Stimulated activated CD8-positive, alpha-beta memory T cell treated with anti-CD3 and anti-CD28 coated beads, Interleukin-4, amount 100 ng/mL, for 1 hour (primary cell): ENCODE measurements at regions not wholly inside any gene's neighbourhood (a gene's known extent, or its start where the extent isn't known, plus 50 kb on each side); places are given as distances from the start of the nearest gene placed in this dataset.

Experiments
- DNase-seq, 2 donors: peaks; one replicate each; pipeline ENCODE4 v3.0.0-alpha.2; 2020; ENCODE audit warnings: low read depth in 2 of 2, low spot score in 1 of 2

DNA sequence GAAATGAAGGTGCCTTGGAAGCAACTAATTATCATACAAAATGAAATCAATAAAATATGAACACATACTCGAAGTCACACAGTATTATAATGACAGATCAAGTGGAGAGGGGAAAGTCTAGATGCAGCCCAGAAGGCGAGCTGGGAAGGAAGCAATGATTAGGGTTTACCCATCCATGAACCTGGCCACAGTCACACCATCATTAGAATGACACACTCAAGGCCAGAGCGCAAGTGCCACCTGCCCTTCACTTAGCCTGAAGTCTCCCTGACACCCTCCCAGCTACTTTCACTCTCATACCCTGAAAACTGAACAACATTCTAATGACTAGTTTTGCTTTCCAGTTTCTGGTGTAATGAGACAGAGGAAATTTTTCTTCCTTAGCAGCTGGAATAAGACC, 302.8 kb upstream of the JARID2 start:
- DNase-seq, result no peak

DNA sequence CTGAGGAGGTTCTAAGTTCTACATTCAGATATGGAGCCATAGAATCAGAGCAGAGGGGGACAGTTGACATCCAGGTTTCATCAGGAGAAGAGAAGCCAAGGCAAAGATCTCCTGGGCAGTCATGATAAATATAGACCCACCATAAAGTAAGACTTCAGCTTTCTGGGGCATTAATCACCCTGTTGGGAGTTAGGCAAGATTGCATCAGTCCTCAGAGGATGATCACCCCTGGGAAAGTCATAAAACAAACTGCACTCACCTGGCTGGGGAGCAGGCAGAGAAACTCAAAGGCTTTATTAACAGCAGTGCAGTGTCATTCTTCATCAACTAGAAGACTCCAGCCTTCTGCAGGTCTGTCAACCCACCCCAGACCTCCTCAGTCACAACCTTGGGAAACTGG, 301.3 kb upstream of the JARID2 start:
- no peak for DNase-seq

DNA sequence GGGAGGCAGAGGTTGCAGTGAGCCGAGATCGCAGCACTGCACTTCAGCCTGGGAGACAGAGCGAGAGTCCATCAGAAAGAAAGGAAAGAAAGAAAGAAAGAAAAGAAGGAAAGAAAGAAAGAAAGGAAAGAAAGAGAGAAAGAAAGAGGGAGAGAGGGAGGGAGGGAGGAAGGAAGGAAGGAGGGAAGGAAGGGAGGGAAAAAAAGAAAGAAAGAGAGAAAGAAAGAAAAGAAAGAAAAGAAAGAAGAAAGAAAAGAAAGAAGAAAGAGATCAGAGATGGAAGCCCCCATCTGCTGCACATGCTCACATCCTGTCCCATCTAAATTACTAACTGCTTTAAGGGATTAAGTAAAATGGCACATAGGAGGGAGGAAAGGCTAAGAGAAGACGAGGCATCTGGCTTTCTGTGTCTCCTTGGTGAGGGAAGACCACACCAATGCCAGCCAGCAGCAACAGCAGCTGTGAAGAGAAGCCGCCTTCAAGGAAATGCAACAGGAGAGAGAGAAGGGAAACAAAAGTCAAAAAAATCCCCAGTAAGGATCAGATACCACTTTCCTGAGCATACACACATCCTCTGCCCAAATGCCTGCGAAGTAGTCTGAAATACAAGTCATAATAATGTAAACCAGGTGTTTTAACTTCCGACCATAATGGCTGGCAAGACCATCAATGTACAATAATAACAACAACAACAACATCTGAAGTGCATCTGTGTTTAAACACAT, 300.2 kb upstream of the JARID2 start:
- DNase-seq, result no peak

DNA sequence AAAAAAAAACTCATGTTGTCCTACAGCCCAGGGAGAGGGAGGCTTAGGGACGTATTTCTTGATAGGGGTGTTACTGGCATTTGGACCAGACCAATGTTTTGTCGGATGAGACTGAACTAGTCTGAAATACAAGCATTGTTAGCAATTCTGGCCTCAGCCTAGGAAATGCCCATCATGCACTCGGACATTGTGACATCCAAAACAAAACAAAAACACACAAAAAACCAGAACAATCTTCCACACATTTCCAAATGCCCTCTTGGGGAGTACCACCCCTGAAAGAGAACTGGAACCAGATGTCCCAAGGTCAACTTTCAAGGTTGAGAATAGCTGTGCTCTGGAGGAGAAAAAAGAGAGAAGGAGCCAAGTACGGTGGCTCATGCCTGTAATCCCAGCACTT, 299.1 kb upstream of the JARID2 start:
- DNase-seq, result no peak

DNA sequence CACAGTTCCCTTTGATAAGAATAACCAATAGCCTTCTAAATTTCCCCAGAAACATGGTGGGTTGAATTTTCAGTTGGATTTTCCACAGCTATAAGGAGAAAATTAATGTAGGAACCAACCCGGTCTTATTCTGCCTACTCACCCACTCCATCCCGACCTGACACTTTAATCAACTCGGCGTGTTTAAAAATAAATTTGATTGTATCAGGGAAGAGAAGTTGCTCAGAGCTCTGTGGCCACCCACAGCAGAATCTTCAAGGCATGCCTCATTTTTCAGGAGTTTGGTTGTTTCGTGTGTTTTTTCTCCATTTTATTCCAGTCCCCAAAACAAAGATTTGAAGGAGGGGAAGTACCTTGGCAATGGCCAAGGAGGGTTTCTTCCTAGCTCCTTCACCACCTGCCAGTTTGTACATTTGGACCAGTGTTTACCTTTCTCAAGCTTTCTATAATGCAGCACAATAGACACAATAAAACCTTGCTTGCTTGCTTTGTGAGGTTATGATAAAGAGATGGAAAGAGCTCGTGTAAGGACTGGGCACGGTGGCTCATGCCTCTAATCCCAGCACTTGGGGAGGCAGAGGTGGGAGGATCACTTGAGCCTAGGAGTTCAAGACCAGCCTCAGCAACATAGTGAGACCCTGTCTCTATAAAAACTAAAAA, 297.2 kb upstream of the JARID2 start:
- DNase-seq, result no peak

DNA sequence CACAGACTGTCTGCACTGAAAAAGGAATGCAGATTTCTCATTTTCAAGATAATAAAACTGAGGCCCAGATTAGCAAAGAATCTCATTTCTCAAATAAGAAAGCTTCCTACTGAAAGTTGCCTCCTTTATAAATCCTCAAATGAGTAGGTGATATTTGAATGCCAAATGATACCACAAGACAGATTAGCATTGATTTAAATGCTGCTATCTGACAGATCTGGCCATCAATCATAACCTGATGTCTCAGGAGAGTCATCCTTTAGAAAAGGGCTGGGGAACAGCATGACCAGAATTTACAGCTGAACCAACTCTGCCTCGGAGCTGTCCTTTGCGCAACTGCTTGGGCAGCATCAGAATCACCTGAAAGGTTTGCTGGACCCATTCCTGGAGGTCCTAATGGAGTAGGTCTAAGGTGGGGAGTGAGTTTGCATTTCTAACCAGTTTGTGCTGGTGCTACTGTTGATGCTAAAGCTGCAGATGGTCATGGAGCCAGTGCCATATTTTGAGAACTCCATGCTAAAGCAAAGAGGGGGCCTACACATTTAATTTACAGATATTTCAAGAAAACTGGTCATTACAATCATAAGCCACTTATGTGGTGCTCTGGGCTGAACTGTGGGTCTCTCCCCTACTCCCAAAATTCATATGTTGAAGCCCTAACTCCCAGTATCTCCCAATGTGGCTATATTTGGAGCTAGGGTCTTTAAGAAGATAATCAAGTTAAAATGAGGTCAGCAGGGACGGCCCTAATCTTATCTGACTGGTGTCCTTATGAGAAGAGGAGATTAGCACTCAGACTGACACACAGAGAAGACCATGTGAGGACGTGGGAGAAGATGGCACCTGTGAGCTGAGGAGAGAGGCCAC, 295.5 kb upstream of the JARID2 start:
- DNase-seq, result no peak

DNA sequence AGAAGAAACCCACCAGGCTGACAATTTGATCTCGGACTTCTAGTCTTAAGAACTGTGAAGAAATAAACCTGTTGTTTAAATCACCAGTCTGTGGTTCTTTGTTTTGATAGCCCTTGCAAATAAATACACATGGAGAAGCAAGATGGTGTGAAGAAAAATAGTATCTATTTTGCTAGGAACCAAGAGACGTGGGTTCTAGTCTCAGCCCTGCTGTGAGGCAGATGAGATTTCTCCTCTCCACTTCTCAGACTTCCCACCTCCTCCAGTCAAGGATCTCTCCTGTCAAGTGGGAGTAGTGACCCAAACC, 294.9 kb upstream of the JARID2 start:
- no peak for DNase-seq

DNA sequence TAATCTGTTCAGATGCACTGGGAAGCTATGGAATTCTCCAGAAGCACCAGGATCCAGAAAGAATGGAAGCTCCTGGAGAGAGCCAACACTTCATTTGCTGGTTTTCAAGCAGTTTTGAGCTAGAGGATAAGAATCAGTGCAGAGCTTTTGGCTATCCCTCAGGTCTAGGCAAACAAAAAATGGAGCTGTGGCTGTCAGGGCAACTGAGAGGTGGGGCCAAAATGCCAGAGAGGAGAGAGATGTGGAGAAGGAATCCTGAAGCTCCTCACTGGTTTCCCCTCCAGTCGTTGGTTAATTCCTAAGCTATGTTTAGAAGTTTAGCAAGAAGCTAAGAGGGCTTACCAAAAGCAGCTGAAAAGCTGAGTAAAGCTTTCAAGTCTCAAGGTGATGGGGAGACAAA, 294.2 kb upstream of the JARID2 start:
- no peak for DNase-seq

DNA sequence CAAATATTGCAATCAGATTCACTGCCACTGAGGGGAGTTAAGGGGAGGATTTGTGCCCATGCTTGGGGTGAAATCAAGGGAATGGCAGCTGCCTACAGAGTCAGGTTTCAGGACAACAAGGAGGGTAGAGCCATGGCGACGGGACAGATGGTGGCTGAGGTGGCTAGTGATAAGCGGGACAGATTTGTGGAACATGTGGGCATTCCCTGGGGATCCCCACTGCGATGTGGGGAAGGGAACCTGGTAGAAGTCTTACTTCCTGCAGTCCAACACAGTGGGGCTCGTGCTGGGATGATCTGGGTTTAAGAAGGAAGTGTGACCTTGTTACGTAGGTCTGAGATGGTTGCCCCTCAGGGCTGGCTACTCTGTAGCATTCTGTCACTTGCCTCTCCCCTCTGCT, 292.0 kb upstream of the JARID2 start:
- DNase-seq, result no peak

DNA sequence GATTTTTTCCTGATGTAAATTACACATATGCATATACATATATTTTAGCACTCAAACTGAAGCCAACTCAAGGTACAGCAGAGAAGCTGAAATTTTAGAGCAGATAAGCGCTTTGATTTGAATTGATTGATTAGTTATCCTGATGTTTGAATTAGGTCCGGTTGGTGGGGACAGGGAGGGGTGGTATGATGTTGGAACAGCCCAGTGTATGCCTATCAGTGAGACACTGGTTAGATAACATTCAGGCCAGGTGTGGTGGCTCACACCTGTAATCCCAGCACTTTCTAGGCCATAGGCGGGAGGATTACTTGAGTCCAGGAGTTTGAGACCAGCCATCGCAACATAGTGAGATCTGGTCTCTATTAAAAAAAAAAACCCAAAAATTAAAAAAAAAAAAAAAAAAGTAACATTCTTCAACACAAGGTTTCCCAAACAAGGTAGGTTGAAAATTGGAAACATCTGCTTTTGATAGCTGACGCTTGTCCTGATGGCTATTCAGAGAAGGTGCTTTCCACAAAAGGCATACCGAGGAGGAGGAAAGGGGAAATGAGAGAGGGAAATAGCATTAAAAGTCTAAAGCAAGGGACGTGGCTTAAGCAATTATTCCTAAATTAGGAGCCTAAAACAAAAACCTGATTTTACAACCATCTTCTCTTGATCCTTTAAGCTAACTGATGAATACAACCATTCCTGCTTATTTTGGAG, 288.4 kb upstream of the JARID2 start:
- DNase-seq, result no peak

DNA sequence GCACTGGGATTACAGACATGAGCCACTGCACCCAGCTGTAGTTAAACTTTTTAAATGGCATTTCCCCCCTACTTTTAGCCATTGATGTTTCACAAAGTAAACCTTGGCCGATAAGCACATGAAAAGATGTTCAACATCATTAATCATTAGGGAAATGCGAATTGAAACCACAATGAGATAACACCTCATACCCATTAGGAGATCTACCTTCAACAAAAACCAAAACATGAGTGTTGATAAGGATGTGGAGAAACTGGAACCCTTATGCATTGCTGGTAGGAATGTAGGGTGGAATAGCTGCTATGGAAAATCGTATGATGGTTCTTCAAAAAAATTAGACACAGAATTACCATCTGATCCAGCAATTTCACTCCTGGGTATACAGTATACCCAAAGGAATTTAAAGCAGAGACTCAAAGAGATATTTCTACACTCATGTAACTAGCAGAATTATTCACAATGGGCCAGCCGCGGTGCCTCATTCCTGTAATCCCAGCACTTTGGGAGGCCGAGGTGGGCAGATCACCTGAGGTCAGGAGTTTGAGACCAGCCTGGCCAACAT, 286.5 kb upstream of the JARID2 start:
- DNase-seq, result no peak

DNA sequence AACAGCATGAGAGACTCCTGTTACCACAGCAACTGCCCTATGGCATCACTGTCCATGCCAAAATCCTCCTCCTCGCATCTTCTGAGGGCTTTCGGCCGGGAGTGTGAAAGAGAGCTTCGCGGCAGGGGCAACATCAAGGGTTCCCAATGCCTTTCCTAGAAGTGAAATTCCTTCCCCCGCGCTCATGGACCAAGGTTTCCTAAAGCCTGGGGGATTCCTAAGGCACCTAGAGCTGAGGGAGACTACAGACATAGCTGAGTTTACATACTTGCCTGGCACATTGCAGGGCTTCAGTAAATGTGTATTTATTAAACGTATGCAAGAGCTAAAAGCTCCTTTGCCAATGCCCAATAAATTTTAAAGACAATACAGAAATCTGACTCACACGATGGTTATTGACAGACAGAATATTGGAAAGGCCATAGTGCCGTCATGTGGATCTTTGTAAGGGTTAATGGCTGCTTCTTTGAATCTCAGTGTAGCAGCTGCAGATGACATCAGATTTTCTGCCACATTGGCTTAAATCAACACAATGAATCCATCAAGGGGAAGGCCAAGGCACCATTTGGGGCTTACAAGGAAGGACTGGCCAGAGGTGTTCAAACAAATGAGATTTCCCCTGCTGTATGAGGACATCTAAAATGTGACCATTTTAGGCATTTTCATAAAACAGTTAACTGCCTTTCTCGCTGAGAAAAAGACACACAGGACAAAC, 281.2 kb upstream of the JARID2 start:
- no peak for DNase-seq

DNA sequence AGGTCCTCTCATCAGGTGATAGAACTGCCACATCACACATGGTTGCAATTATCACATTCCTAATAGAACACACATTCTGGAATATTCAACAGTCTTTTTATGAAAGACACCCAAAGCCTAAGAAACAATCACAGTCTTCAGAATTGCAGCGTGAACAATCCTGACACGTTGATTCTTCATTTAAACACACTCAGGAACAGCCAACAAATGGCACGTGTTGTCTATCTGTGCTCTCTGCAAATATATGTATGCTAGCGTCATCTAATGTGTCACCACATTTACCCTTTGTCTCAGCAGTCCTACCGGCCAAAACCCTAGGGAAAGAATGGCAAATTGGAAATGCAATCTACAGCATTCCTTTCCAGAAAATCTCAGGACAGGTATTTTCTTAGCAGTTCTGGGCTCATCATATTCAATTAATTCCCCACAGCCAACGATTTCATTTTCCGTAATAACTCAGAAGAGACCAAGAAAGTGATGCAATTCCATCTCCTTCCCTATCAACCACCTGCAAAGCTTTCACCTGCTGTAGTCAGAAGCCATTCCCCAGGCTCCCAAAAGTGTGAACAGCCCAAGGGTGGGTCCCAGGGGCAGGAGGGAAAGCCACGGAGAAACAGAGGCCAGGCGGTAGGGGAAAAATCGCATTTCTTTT, 280.3 kb upstream of the JARID2 start:
- no peak for DNase-seq

DNA sequence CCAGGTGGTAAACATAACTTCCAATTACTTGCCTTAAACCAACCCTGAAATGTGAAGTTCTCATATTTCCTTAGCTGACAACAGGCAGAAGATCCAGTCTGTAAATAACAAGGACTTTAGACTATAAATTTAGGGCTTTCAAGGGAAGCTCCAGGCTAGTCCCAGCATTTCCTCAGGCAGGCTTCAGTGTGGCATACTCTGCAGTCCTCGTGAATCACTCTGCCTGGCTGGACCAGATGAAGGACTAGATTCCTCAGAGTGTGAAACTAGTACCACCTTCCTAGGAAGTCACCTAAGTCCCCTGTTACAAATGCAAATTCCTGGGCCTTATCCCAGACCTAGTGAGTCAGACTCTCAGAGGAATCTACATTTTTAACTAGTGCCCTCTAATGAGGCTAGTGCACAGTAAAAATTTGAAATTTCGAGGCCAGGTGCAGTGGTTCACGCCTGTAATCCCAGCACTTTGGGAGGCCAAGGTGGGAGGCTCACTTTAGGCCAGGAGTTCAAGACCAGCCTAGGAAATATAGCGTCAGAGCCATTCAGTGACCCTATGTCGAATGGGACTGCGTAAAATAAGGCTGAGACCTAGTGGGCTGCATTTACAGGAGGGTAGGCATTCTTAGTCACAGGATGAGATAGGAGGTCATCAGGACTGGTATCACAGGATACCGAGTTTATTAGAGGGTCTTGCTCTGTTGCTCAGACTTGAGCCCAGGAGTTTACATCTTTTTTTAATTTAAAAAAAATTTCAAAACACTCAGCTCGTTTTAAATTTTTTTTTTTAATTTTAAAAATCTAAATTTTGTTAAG, 279.6 kb upstream of the JARID2 start:
- DNase-seq, result no peak

DNA sequence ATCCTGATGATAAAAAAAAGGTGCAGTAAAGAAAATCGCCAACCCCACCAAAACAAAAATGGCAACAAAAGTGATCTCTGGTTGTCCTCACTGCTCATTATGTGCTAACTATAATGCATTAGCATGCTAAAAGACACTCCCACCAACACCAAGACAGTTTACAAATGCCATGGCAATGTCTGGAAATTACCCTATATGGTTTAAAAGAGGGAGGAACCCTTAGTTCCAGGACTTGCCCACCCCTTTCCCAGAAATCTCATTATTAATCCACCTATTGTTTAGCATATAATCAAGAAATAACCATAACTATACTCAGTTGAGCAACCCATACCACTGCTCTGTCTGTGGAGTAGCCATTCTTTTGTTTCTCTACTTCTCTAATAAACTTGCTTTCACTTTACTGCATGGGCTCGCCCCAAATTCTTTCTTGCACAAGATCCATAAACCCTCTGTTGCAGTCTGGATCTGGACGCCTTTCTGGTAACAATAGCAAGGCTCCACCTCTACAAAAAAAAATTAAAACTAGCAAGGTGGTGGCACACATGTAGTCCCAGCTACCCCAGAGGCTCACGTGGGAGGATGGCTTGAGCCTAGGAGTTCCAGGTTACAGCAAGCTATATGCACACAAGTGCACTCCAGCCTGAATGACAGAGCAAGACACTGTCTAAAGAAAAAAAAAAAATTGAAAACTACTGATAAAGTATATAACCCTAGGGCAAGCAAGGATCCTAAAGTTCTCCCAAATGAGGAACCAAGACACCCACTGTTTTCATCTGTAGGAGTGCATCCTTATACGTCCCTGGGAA, 278.8 kb upstream of the JARID2 start:
- no peak for DNase-seq

DNA sequence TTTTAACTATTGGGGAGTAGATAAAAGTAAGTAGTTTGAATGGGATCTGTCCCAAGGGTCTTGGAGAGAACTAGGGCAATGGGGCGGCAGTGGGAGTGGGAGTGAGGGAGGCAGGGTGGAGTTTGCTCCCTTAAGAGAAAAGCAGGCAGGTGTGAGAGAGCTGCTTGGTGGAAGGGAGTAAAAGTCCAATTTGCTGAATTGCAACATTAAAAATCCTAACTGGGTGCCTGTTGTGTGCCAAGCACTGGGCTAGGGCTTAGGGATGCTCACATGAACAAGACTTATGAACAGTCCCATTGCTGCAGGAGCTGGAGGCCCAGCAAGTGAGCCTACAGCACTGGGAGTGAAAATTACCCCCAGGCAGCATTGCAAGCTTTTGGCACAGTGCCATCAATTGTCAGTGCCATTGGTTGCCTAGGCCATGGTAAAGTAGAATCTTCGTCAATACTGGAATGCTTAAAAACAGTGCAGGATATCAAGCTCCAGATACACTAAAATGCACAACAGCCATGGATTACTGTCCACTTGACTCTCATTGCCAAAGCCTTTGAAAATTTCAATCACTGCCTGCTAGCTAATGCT, 277.7 kb upstream of the JARID2 start:
- DNase-seq, result no peak

DNA sequence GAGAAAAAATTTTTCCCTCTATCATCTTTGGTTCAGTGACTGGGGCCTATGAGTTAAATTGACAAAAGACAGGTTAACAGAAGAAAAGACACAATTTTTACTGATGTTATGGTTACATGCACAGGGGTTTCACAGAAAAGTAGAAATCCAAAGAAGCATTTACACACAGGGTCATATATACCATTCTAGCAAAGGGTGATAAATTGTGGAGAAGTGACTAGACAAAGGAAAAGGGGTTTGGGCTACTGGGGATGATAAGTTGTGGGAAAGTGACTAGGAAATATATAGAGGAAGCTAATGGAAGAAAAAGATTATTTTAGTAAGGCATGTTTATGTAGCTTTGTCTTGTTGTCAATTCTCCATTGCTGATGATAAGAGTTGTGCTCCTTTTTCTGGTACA, 276.7 kb upstream of the JARID2 start:
- no peak for DNase-seq

DNA sequence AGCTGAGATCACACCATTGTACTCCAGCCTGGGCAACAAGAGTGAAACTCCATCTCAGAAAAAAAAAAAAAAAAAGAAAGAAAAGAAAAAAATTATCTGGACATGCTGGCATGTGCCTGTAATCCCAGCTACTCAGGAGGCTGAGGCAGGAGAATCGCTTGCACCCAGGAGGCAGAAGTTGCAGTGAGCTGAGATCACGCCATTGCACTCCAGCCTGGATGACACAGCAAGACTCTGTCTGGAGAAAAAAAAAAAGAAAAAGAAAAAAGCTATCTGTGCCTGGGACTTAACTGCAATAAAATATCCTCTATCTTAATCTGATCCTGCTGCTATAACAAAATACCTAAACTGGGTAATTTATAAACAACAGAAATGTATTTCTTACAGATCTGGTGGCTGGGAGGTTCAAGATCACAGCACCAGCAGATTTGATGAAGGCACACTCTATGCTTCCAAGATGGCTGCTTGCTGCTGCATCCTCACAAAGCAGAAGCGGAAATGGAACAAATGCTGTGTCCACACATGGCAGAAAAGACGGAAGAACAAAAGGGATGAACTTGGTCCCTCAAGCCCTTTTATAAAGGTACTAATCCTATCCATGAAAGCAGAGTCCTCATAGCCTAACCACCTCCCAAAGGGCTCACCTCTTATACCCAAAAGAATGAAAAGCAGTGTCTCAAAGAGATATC, 273.3 kb upstream of the JARID2 start:
- DNase-seq, result no peak
